OCI-LY3 (cell line): ENCODE measurements at regions not wholly inside any gene's neighbourhood (a gene's known extent, or its start where the extent isn't known, plus 50 kb on each side); places are given as distances from the start of the nearest gene placed in this dataset.

ENCODE experiments used
- CTCF ChIP-seq: fragments of 200-600, 300-600 bp; sonication (generic); IDR thresholded peaks from 2 replicates; pipeline ENCODE4 v1.5.1; 2014; ENCODE audit warnings: antibody characterized with exemption, low read length, low read depth
- EZH2phosphoT487 ChIP-seq: fragments of 200-600 bp; shearing (Covaris generic); IDR thresholded peaks from 2 replicates; pipeline ENCODE4 v1.6.1; 2018; ENCODE audit warnings: antibody characterized with exemption, mixed run types, low read depth

- TF ChIP-seq CTCF = no peak
- no peak for TF ChIP-seq EZH2phosphoT487
These were observed 73.0 kb downstream of the YTHDF1 start for GRCh38 chr20:63142933-63143332.
